ENCODE measurements at regions not wholly inside any gene's neighbourhood (a gene's known extent, or its start where the extent isn't known, plus 50 kb on each side); places are given as distances from the start of the nearest gene placed in this dataset.

- no peak overlapping the region for H3K27ac Mint-ChIP-seq
- H3K4me3 Mint-ChIP-seq: no peak overlapping the region
- no peak for DNase-seq (ENCODE audit: low spot score in 2 of 2)
Observed at GRCh38 chr9:16131264-16131663, 578.4 kb downstream of the CCDC171 start.

GRCh38 chr9:16132513-16132912, 579.7 kb downstream of the CCDC171 start:
- H3K27ac Mint-ChIP-seq: no peak overlapping the region
- no peak for ATAC-seq
- H3K4me3 Mint-ChIP-seq: no peak overlapping the region
- no peaks in the 10 kb centered on the region for H3K4me1 Mint-ChIP-seq
- H3K36me3 Mint-ChIP-seq: no peaks in the 10 kb centered on the region
- peaks cover 11% of the 10 kb centered on the region for H3K9me3 Mint-ChIP-seq
- no peak for DNase-seq (ENCODE audit: low spot score in 2 of 2)

More at GRCh38 chr9:16131264-16131663, 578.4 kb downstream of the CCDC171 start:
- Mint-ChIP-seq H3K4me1 (no peaks in the 10 kb centered on the region), H3K36me3 (no peaks in the 10 kb centered on the region), H3K9me3 (peaks cover 14% of the 10 kb centered on the region)
- no peak for ATAC-seq

- DNase-seq (ENCODE audit: low spot score in 2 of 2): no peak
- no peak for ATAC-seq
- Mint-ChIP-seq H3K9me3 (peaks cover 11% of the 10 kb centered on the region), H3K36me3 (no peaks in the 10 kb centered on the region), H3K4me1 (no peaks in the 10 kb centered on the region), H3K27ac (no peak overlapping the region), H3K4me3 (no peak overlapping the region)
Observed at GRCh38 chr9:16133032-16133431, 580.2 kb downstream of the CCDC171 start.

- H3K9me3 Mint-ChIP-seq: peaks cover 7% of the 10 kb centered on the region
- H3K4me1 Mint-ChIP-seq: no peaks in the 10 kb centered on the region
- ATAC-seq (no peak), DNase-seq (ENCODE audit: low spot score in 2 of 2) (no peak)
- H3K4me3 Mint-ChIP-seq: no peak overlapping the region
- no peak overlapping the region for H3K27ac Mint-ChIP-seq
- no peaks in the 10 kb centered on the region for H3K36me3 Mint-ChIP-seq
Observed at GRCh38 chr9:16133556-16134227, 580.8 kb downstream of the CCDC171 start.

GRCh38 chr9:16134351-16134750, 581.5 kb downstream of the CCDC171 start:
- H3K4me1 Mint-ChIP-seq: no peaks in the 10 kb centered on the region
- no peak overlapping the region for H3K27ac Mint-ChIP-seq
- no peak overlapping the region for H3K4me3 Mint-ChIP-seq
- H3K36me3 Mint-ChIP-seq: no peaks in the 10 kb centered on the region
- no peak for DNase-seq (ENCODE audit: low spot score in 2 of 2)
- no peak for ATAC-seq
- peaks cover 10% of the 10 kb centered on the region for H3K9me3 Mint-ChIP-seq

- ATAC-seq (no peak), DNase-seq (ENCODE audit: low spot score in 2 of 2) (no peak)
- no peak overlapping the region for H3K27ac Mint-ChIP-seq
- no peaks in the 10 kb centered on the region for H3K36me3 Mint-ChIP-seq
- H3K9me3 Mint-ChIP-seq: peaks cover 11% of the 10 kb centered on the region
- H3K4me1 Mint-ChIP-seq: no peaks in the 10 kb centered on the region
- no peak overlapping the region for H3K4me3 Mint-ChIP-seq
Observed at GRCh38 chr9:16135968-16136367, 583.1 kb downstream of the CCDC171 start.

GRCh38 chr9:16136451-16136850, 583.6 kb downstream of the CCDC171 start:
- ATAC-seq (no peak), DNase-seq (ENCODE audit: low spot score in 2 of 2) (no peak)
- Mint-ChIP-seq H3K4me1 (no peaks in the 10 kb centered on the region), H3K4me3 (no peak overlapping the region), H3K27ac (no peak overlapping the region), H3K36me3 (no peaks in the 10 kb centered on the region), H3K9me3 (peaks cover 11% of the 10 kb centered on the region)

GRCh38 chr9:16136961-16137360, 584.1 kb downstream of the CCDC171 start:
- no peaks in the 10 kb centered on the region for H3K36me3 Mint-ChIP-seq
- no peak overlapping the region for H3K27ac Mint-ChIP-seq
- no peaks in the 10 kb centered on the region for H3K4me1 Mint-ChIP-seq
- no peak for DNase-seq (ENCODE audit: low spot score in 2 of 2)
- H3K4me3 Mint-ChIP-seq: no peak overlapping the region
- ATAC-seq: no peak
- peaks cover 8% of the 10 kb centered on the region for H3K9me3 Mint-ChIP-seq

- H3K36me3 Mint-ChIP-seq: no peaks in the 10 kb centered on the region
- ATAC-seq (no peak), DNase-seq (ENCODE audit: low spot score in 2 of 2) (no peak)
- peaks cover 8% of the 10 kb centered on the region for H3K9me3 Mint-ChIP-seq
- H3K4me1 Mint-ChIP-seq: no peaks in the 10 kb centered on the region
- no peak overlapping the region for H3K27ac Mint-ChIP-seq
- H3K4me3 Mint-ChIP-seq: no peak overlapping the region
Observed at GRCh38 chr9:16138561-16139491, 586.0 kb downstream of the CCDC171 start.

- no peaks in the 10 kb centered on the region for H3K36me3 Mint-ChIP-seq
- no peaks in the 10 kb centered on the region for H3K4me1 Mint-ChIP-seq
- DNase-seq (ENCODE audit: low spot score in 2 of 2) (no peak), ATAC-seq (no peak)
- peaks cover 8% of the 10 kb centered on the region for H3K9me3 Mint-ChIP-seq
- H3K27ac Mint-ChIP-seq: no peak overlapping the region
- no peak overlapping the region for H3K4me3 Mint-ChIP-seq
Observed at GRCh38 chr9:16139774-16140173, 586.9 kb downstream of the CCDC171 start.

GRCh38 chr9:16143310-16143709, 590.5 kb downstream of the CCDC171 start:
- ATAC-seq: no peak
- no peak for DNase-seq (ENCODE audit: low spot score in 2 of 2)
- Mint-ChIP-seq H3K4me1 (no peaks in the 10 kb centered on the region), H3K9me3 (peaks cover 8% of the 10 kb centered on the region), H3K27ac (no peak overlapping the region), H3K36me3 (no peaks in the 10 kb centered on the region), H3K4me3 (no peak overlapping the region)

GRCh38 chr9:16143947-16144890, 591.4 kb downstream of the CCDC171 start:
- H3K36me3 Mint-ChIP-seq: no peaks in the 10 kb centered on the region
- DNase-seq (ENCODE audit: low spot score in 2 of 2) (no peak), ATAC-seq (no peak)
- no peaks in the 10 kb centered on the region for H3K4me1 Mint-ChIP-seq
- H3K27ac Mint-ChIP-seq: no peak overlapping the region
- no peak overlapping the region for H3K4me3 Mint-ChIP-seq
- peaks cover 7% of the 10 kb centered on the region for H3K9me3 Mint-ChIP-seq

GRCh38 chr9:16145196-16145950, 592.5 kb downstream of the CCDC171 start:
- ATAC-seq (no peak), DNase-seq (ENCODE audit: low spot score in 2 of 2) (no peak)
- H3K36me3 Mint-ChIP-seq: no peaks in the 10 kb centered on the region
- H3K27ac Mint-ChIP-seq: no peak overlapping the region
- no peaks in the 10 kb centered on the region for H3K4me1 Mint-ChIP-seq
- peaks cover 2% of the 10 kb centered on the region for H3K9me3 Mint-ChIP-seq
- no peak overlapping the region for H3K4me3 Mint-ChIP-seq

- H3K27ac Mint-ChIP-seq: no peak overlapping the region
- H3K4me3 Mint-ChIP-seq: no peak overlapping the region
- DNase-seq (ENCODE audit: low spot score in 2 of 2): no peak
- no peaks in the 10 kb centered on the region for H3K36me3 Mint-ChIP-seq
- peaks cover 4% of the 10 kb centered on the region for H3K9me3 Mint-ChIP-seq
- no peak for ATAC-seq
- H3K4me1 Mint-ChIP-seq: no peaks in the 10 kb centered on the region
Observed at GRCh38 chr9:16147726-16148125, 594.9 kb downstream of the CCDC171 start.
